Calu3 (cell line): ENCODE measurements at regions not wholly inside any gene's neighbourhood (a gene's known extent, or its start where the extent isn't known, plus 50 kb on each side); places are given as distances from the start of the nearest gene placed in this dataset.
"Not testable (repeated sequence)": the region's sequence is repeated elsewhere in the genome, so short reads cannot be mapped to it uniquely, and the experiment has no call there.

Experiments used
- BruUV-seq: library from RNA; stranded (reverse); fragments of 400-500 nt; replicated peaks from 2 replicates; lab custom pipeline; 2021; lab: Mats Ljungman, UMichigan
- CTCF ChIA-PET: fragments of 300-600 bp; sonication (Branson Sonifier 250); formaldehyde crosslinking; loops from one replicate; lab custom pipeline; 2022; ENCODE audit warnings: antibody characterized with exemption; lab: Charles Lee
- DNase-seq: peaks from one replicate; pipeline ENCODE4 v3.0.0; 2022
- H3K27ac Mint-ChIP-seq: one replicate; pipeline ENCODE4 v1.8.0; 2022; ENCODE audit warnings: mixed read lengths; ENCODE audit not compliant: unreplicated experiment
- H3K27me3 Mint-ChIP-seq: one replicate; pipeline ENCODE4 v1.8.0; 2022; ENCODE audit warnings: mixed read lengths; ENCODE audit not compliant: unreplicated experiment
- H3K36me3 Mint-ChIP-seq: one replicate; pipeline ENCODE4 v1.8.0; 2022; ENCODE audit warnings: mild to moderate bottlenecking, moderate library complexity, mixed read lengths; ENCODE audit not compliant: insufficient read depth, unreplicated experiment
- H3K4me1 Mint-ChIP-seq: one replicate; pipeline ENCODE4 v1.8.0; 2022; ENCODE audit warnings: mild to moderate bottlenecking, low read depth, mixed read lengths; ENCODE audit not compliant: unreplicated experiment
- H3K4me3 Mint-ChIP-seq: one replicate; pipeline ENCODE4 v1.8.0; 2022; ENCODE audit warnings: mild to moderate bottlenecking, low read depth, moderate library complexity, mixed read lengths; ENCODE audit not compliant: unreplicated experiment
- H3K9me3 Mint-ChIP-seq: one replicate; pipeline ENCODE4 v1.8.0; 2022; ENCODE audit warnings: low read depth, mixed read lengths; ENCODE audit not compliant: unreplicated experiment
- intact Hi-C: fragments of 100-400 bp; cut with micrococcal nuclease; formaldehyde crosslinking; loops from one replicate; pipeline ENCODE4 v1.10.0; 2022; ENCODE audit not compliant: unreplicated experiment
- microRNA-seq: library from miRNA; unstranded; fragments of <30 nt; microRNA quantifications from one replicate; pipeline ENCODE4 v1.2.0, GENCODE V29; 2022
- TF ChIP-seq, protein P1 (sequence below): fragments of 200-600 bp; IDR thresholded peaks from one replicate; pipeline ENCODE4 v1.8.0; 2022; ENCODE audit warnings: antibody characterized with exemption; ENCODE audit not compliant: unreplicated experiment

DNA sequence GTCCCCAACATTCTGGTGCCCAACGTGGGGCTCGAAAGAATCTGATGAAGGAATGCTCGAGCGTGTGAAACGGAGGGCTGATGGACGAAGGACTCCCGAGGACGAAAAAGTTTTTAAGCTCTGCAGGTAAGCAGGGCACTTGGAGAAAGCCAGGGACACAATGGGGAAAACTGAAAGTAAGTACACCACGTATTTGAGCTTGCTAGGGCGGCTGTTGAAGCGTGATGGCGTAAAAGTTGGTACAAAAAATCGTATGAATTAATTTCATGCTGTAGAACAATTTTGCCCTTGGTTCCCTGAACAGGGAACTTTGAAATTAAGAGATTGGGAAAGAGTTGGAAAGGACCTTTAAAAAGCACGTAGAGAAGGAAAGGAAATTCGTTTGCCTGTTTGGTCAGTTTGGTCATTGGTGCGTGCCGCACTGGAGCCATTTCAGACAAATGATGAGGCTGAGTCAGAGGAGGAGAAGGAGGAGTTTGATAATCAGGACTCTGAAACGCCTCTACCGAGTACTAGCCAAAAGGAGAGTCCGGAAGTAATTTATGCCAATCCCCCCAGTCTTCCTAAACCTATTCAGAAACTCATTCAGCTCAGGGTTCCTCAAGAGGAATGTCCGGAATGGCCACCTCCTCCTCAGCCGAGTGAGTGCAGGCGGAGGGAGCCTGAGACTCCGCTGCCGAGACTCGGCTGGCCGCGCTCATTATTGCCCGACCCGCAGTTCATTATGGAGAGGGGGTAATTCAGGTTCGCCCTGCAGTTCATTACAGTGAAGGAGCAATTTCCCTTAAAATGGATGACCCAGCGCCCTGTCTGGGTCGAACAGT lies 59.2 kb upstream of the PRSS16 start:
- peak overlapping the region; percentile 78 for H3K4me3 Mint-ChIP-seq
- intact Hi-C loops, result loop anchor here (1.0 to 10.0 kb wide), 8 partner anchors 11 to 709 kb away; partner anchors contain the start of gene POM121L2
- peak; percentile 65 for DNase-seq
- no peaks in the 10 kb centered on the region for H3K9me3 Mint-ChIP-seq
- CTCF ChIA-PET, result interaction anchor here (0.7 to 1.7 kb wide), 7 partner anchors 11 to 607 kb away, joined by 3 to 7 read pairs (median 4); no protein-coding TSS in a partner anchor
- H3K36me3 Mint-ChIP-seq, result peaks cover 16% of the 10 kb centered on the region
- H3K27ac Mint-ChIP-seq, result peak overlapping the region; percentile 55
- TSS peak; percentile 84 for BruUV-seq
- H3K27me3 Mint-ChIP-seq, result no peaks in the 10 kb centered on the region
- H3K4me1 Mint-ChIP-seq, result peaks cover 8% of the 10 kb centered on the region
- TF ChIP-seq, protein P1, sequence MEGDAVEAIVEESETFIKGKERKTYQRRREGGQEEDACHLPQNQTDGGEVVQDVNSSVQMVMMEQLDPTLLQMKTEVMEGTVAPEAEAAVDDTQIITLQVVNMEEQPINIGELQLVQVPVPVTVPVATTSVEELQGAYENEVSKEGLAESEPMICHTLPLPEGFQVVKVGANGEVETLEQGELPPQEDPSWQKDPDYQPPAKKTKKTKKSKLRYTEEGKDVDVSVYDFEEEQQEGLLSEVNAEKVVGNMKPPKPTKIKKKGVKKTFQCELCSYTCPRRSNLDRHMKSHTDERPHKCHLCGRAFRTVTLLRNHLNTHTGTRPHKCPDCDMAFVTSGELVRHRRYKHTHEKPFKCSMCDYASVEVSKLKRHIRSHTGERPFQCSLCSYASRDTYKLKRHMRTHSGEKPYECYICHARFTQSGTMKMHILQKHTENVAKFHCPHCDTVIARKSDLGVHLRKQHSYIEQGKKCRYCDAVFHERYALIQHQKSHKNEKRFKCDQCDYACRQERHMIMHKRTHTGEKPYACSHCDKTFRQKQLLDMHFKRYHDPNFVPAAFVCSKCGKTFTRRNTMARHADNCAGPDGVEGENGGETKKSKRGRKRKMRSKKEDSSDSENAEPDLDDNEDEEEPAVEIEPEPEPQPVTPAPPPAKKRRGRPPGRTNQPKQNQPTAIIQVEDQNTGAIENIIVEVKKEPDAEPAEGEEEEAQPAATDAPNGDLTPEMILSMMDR, result no peak

DNA sequence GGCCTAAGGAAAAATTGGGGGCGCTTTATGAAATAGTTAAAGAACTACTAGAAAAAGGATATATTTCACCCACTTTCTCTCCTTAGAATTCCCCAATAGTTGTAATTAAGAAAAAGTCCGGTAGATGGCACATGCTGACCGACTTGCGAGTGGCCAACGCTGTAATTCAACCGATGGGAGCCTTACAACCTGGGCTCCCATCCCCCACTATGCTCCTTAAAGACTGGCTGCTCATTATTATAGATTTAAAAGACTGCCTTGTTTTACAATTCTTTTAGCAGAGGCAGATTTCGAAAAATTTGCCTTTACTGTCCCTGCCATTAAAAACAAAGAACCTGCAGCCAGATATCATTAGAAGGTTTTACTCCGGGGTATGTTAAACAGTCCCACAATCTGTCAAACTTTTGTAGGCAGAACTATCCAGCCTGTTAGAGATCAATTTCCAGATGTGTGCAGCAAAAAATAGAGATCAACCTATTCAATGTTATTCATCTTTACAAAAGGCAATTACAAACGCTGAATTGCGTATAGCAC lies 58.5 kb upstream of the PRSS16 start:
- Mint-ChIP-seq H3K4me3 (peak overlapping the region; percentile 78), H3K27me3 (no peaks in the 10 kb centered on the region), H3K9me3 (peaks cover under 1% of the 10 kb centered on the region), H3K27ac (peak overlapping the region; percentile 55), H3K4me1 (peaks cover 9% of the 10 kb centered on the region), H3K36me3 (peaks cover 16% of the 10 kb centered on the region)
- TF ChIP-seq, protein P1, result peak; percentile 71
- intact Hi-C loops, result loop anchor here (1.0 to 10.0 kb wide), 9 partner anchors 12 to 708 kb away; partner anchors contain the start of gene POM121L2
- DNase-seq, result peak; percentile 79
- CTCF ChIA-PET, result interaction anchor here (0.7 to 1.0 kb wide), 2 partner anchors 12 to 106 kb away, joined by 3 to 7 read pairs; no protein-coding TSS in a partner anchor
- TSS peak; percentile 60 for BruUV-seq

DNA sequence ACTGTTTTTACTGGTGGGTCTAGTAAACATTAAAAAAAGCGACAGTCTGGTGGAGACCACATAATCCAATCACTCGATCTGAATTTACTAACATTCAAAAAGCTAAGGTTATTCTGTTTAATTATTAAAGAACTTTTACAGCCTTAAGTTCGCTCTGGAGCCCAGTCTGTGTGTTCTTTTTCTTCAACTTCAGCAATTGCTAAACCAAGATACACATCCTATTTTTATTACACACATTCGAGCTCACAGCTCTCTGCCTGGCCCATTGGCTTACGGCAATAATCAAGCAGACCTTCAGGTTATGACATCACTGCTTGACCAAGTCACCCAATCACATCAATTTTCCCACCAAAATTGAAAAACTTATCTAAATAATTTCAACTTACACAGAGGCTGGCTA lies 57.4 kb upstream of the PRSS16 start:
- DNase-seq, result no peak
- no peak overlapping the region for H3K4me3 Mint-ChIP-seq
- BruUV-seq, result no TSS peak
- H3K9me3 Mint-ChIP-seq, result peaks cover 4% of the 10 kb centered on the region
- intact Hi-C loops, result no loop called here
- CTCF ChIA-PET, result interaction anchor here (0.7 kb wide), 1 partner anchor 12 kb away, joined by 6 read pairs; no protein-coding TSS in a partner anchor
- H3K4me1 Mint-ChIP-seq, result peaks cover 15% of the 10 kb centered on the region
- H3K36me3 Mint-ChIP-seq, result peaks cover 16% of the 10 kb centered on the region
- H3K27me3 Mint-ChIP-seq, result no peaks in the 10 kb centered on the region
- TF ChIP-seq, protein P1, result no peak
- no peak overlapping the region for H3K27ac Mint-ChIP-seq

DNA sequence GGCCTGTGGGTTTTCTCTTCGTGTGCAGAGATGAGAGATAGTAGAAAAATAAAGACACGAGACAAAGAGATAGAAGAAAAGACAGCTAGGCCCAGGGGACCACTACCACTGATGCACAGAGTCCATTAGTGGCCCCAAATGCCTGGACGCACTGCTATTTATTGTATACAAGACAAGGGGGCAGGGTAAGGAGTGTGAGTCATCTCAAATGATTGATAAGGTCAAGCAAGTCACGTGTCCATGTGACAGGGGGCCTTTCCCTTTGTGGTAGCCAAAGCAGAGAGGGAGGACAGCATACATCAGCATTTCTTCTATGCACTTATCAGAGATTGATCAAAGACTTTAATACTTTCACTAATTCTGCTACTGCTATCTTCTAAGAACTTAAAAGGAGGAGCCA lies 53.0 kb upstream of the PRSS16 start:
- BruUV-seq, H3K27me3 Mint-ChIP-seq, CTCF ChIA-PET, H3K36me3 Mint-ChIP-seq, H3K4me3 Mint-ChIP-seq, intact Hi-C loops, H3K27ac Mint-ChIP-seq, DNase-seq, H3K9me3 Mint-ChIP-seq, H3K4me1 Mint-ChIP-seq: not testable (repeated sequence)

DNA sequence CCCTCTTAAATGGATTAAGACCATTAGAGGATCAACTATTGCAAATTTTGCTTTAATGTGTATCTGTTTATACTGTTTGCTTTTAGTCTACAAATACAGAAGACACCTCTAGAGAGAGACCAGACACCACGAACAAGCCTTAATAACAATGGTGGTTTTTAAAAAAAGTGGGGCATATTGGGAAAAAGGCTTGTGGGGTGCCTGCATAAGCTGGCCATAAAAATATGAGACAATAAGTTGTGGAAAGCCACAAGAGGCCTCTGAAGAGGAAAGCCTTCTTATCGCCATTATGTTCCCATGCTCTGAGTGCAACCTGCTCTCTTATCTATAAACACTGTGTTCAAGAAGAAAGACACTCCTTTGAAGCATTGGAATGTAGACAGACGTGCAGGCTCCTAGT lies 52.0 kb upstream of the PRSS16 start:
- H3K36me3 Mint-ChIP-seq, BruUV-seq, CTCF ChIA-PET, H3K27ac Mint-ChIP-seq, H3K9me3 Mint-ChIP-seq, H3K27me3 Mint-ChIP-seq, DNase-seq, intact Hi-C loops, H3K4me3 Mint-ChIP-seq, H3K4me1 Mint-ChIP-seq: not testable (repeated sequence)

Small RNA genes in the stretch of these regions (microRNA-seq; reads per million reads assigned to microRNA genes)
- 10.9 reads per million, percentile 35 among the genes with 10 or more reads in this experiment for gene MIR3143
